GM18517 (cell line): ENCODE measurements at regions not wholly inside any gene's neighbourhood (a gene's known extent, or its start where the extent isn't known, plus 50 kb on each side); places are given as distances from the start of the nearest gene placed in this dataset.
A peak's percentile ranks its signal among the peaks of the same experiment; 100 is the strongest.
"Not testable (repeated sequence)": the region's sequence is repeated elsewhere in the genome, so short reads cannot be mapped to it uniquely, and the experiment has no call there.

Experiments
- ATAC-seq: cut with Tn5 transposase; IDR thresholded peaks from one replicate; pipeline ENCODE4 v1.9.1; 2021; ENCODE audit warnings: mild to moderate bottlenecking, moderate library complexity; ENCODE audit not compliant: unreplicated experiment

DNA sequence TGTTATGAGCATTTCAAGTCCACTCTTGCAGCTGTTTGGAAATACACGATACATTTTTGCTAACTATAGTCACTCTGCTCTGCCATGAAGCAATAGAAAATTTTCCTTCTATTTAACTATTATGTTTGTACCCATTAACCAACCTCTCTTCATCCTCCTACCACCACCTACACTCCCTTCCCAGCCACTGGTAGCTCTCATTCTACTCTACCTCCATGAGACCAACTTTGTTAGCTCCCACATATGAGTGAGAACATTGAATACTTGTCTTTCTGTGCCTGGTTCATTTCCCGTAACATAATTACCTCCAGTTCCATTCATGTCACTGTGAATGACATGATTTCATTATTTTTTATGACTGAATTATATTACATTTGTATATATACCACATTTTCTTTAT, 505.9 kb upstream of the CCNG1 start:
- ATAC-seq: no peak

DNA sequence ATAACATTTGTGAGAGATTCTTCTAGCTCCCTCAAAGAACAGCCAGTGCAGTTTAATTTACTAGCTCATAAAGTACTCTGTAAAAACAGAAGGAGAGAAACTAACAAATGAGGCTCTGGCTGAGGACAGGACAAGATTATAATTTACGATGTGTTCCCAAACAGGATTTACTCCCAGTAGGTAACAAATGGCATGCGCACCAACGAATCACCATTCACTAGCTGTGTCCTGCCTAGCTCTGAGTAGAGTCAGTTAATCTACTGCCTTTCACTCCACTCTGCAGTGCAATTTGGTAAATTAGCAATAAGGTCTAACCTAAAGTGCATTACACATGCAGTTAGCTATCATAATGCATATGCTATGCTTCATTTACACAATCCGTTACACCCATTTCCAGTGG, 497.4 kb upstream of the CCNG1 start:
- no peak for ATAC-seq

DNA sequence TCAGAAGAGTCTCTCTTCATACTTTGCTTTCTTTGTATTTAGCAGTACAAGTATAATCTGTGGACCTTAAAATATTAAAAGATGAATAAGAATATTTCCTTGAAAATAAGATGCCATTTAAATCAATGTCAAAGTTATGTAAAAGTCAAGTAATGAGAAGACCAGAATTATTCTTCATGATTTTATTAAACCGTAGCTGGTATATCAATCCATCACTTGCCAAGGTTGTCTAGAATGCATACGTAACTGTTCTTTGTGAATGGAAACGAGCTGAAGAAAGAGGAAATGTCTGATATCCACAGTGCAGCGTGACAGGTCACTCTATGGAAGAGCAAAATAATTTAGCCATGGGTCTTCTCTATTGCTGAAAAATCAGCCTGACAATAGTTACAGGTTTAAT, 488.7 kb upstream of the CCNG1 start:
- no peak for ATAC-seq

DNA sequence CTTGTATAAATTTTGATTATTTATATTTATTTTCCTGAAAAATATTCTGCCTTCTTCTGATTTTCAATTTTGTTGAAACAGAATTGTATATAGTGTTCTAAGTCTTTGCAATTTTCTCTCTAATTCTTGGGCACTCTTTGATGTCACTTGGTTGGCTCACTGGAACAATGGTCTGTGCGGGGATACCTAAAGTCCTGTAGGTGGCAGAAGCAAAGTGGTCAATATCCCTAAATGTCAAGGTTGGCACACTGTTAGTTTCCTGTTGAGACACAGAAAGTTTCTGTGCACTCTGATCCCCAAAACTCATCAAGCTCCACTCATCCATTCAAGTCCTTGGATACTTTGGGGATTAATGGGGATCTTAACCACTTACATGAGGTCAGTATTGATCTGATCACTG, 480.8 kb upstream of the CCNG1 start:
- no peak for ATAC-seq

DNA sequence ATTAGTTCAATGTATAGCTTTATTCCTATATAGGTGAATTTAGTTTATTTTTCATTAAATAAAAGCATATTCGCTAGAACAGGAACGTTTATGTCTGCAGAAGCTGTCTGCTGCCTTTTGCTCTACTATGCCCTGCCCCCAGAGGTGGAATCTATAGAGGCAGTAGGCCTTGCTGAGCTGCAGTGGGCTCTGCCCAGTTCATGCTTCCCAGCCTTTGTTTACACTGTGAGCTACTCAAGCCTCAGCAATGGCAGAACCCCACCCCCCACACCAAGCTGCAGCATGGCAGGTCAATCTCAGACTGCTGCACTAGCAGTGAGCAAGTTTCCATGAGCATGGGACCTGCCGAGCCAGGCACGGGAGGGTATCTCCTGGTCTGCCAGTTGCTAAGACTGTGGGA, 473.3 kb upstream of the CCNG1 start:
- ATAC-seq: not testable (repeated sequence)

DNA sequence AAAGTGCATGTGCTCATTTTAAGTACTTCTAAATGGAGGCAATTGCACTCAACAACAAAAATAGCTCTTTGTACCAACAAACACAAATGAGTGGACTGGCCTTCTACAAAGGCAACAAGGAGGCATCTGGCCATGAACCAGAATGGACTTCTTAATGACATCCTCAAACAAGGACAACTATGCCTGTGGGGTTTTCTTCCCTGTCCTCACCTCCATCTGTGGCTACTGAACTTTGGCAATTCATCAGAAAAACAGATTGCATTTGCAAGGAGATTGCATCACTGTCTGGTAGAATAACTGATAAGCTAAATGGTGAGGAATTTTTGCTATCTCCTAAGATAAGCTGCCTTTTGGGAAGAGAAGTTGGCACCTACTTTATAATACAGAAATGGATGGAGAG, 447.3 kb upstream of the CCNG1 start:
- ATAC-seq: no peak

DNA sequence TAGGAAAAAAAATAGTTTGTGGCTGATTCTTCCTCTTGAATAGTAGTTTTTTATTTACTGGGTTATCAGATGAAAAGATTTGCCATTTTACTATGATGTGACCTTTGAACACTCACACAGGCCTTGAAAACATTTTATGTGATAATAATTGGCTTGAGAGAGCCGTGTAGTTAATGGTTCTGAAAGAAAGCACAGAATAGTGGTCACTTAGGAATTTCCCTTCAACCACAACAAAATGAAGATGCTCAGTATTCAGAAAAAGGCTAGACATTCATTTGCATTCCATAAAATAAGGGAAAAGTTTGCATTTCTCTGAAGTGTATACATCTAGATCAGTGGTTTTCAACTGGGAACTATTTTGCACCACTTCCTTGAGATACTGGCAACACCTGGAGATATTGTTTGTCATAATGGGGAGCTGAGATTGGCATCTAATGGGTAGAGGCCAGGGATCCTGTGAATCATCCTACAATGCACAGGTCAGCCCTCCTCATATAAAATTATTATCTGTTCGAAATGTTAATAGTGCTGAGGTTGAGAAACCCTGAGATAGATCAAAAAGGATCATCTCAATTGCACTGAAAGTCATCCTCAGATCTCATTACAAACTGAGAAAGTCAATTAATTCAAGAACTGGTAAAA, 446.4 kb upstream of the CCNG1 start:
- ATAC-seq: peak; percentile 86

DNA sequence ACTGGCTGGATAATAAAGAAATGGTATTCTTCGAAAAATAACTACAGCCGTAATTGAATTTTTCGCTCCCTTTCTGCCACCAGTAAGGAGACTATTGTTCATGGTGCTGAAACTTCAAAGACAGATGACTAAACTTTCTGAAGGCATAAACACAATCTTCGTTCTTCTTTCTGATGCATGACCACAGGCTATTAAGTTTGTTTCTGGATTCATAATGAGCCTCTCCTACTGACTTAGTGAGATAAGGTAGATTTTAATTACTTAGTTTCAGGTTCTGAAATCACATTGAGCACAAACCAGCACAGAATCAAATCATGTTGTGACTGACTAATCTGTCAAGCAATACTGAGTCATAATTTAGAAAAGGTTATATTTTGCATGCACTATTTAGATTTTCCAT, 441.8 kb upstream of the CCNG1 start:
- ATAC-seq: no peak

DNA sequence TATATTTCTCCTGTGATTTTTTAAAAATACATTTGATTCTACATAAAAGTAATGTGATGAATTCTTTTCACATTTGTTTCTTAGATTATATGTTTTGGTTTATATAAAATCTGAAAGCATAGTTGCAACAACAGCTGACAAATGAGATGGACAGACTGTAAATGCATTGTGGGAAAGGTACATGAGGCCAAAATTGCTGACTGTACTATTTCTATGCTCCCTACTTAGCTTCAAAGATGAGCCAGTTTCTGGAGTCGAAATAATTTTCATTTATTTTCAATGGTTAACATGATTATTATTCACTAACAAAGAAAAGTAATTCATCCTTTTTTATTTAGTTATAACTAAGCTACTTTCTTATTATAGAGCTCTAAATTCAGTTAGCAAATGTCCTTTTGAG, 441.3 kb upstream of the CCNG1 start:
- no peak for ATAC-seq

DNA sequence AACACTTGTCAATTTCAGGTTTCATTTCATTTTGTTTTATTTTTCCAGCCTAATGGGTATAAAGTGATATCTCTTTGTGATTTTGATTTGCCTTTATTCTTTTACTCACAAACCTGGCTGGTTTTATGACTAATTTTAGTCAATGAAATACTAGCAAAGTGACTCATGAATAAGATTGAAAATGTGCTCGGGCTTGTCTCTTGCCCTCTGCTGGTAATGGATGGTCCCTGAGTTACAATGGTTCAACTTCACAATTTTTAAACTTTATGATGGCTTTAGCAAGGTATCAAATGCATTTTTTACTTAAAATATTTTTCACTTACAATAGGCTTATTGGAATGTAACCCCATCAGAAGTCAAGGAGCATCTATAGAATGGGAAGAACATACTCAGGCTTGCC, 431.4 kb upstream of the CCNG1 start:
- no peak for ATAC-seq

DNA sequence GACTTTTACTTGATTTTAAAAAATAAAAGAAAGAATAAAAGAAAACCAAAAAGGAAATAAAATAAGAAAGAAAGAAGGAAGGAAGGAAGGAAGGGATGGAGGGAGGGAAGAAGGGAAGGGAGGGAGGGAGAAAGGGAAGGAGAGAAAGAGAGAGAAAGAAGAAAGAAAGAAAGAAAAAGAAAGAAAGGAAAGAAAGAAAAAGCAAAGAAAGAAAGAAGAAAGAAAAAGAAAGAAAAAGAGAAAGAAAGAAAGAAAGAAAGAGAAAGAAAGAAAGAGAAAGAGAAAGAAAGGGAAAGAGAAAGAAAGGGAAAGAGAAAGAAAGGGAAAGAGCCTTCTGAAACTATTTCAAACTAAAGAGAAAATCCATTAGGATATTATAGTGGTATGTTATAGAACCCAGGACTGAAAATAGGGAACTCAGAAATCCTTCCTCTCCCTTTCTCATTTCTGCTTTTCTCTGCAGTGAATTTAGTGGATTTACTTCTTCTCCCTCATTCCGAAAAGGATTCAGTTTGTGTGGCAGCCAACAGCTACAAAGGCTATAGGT, 414.7 kb upstream of the CCNG1 start:
- no peak for ATAC-seq

DNA sequence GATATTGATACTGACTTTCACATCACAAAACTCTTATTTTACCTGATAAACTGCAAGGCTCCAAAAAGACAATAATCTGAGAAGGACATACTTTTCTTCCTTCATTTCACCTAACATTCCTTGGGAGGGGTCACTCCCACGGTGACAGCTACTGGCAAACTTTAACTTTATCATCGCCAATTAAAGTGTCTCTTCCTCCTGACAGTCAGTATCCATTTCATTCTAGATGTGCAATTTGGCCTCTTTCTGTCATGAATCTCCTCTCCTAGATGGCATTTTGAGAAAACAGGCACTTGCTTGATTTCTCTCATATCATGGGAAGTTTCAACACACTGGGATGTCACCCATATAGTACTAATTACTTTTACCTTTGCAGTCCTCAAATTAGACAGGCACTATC, 413.5 kb upstream of the CCNG1 start:
- no peak for ATAC-seq

DNA sequence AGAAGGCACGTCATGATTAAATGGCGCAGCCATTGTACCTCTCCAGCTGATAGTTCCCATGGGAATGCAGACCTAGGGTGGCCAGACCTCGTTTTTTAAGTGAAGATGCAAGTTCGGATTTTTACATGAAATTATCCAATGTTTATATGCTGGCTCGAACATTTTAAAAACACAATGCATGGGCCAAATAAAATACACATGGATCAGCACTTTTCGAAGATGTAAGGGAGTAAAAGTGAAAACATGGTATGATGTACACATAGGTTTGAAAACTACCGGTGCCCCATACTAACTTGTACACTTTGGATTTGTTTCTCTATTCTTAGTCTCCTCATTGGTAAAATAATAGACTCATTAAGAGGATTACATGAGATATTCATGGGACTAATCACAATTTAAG, 412.5 kb upstream of the CCNG1 start:
- no peak for ATAC-seq

DNA sequence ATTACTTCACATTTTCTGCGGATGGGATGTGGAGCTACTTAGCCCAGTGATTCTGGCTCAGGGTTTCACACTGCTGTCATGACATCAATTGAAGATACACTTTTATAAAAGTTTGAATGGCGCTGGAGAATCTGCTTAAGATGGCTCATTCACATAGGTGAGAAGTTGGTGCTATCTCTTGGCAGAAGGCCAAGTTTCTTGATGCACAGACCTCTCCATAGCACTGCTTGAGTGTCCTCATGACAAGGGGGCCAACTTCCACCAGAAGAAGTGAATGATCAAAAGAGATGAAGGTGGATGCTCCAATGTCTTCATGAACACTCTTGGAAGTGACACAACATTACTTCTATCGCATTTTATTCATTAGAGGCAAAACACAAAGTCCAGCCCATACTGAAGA, 403.7 kb upstream of the CCNG1 start:
- no peak for ATAC-seq

DNA sequence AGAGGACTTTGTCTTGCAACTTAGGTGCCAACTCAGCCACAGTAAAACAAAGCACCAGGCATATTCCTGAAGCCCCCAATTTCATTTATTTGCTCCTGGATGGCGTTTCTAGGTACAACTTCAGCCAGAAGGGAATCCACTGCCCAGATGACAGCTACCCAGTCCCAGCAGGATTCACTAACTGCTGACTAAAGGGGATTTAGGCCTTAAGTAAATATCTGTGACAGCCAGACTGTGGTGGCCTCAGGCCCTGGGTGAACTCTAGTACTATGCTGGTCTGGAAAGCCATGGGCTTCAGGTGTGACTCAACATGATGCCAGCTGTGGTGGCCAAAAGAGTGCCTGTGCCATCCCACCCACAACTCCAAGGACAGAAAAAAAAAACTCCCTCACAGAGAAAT, 396.1 kb upstream of the CCNG1 start:
- no peak for ATAC-seq

DNA sequence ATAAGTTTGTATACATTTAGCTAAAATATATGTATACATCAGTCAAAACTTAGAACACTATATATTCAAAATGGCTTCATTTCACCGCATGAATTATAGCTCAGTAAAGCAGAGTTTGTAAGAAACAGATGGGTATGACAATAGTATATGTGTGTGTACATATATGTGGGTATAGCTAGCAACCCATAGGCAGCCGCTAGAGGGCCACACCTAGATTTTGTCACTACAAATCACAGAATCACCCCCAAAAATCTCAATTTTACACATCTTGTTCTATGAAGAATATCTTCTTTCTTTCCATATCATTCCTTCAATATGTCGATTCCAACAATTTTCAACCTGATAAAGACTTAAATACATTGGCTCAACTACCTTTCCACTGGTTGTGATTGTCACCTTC, 357.8 kb upstream of the CCNG1 start:
- peak; percentile 78 for ATAC-seq

DNA sequence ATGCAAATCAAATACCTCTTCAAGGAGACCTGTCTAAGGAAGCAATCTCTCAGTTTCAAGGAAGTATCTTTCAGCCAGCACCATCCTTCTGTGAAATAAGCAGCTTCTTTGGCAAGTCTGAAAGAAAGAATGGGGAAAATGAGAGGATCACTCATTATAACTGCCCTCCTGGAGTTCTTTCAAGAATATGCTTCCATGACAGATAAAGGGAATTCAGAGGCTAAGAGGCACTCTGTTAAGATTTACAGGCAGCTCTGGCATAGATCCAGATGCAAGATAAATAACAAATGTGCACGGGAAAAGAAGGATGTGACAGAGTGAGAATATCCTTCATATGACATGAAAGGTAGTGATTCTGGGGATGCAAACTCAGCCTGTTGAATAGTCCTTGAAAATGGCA, 348.2 kb upstream of the CCNG1 start:
- ATAC-seq: no peak

DNA sequence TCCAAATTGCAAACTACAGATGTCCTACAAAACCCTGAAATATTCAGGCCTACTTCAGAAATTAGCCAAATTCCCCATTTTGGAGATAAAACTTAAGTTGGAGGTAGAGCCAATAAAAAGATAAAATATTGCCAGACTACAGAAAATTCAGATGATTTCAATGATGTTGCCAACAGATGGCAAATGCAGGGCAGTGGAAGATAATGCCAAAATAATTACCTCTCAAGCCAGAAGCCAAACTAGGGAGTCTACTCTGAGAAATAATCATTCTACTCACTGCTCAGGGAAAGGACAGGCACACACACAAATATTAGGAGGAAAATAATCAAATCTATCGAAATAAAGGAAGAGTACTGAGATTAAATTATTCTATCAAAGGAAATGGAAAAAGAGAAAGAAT, 347.5 kb upstream of the CCNG1 start:
- ATAC-seq: no peak

DNA sequence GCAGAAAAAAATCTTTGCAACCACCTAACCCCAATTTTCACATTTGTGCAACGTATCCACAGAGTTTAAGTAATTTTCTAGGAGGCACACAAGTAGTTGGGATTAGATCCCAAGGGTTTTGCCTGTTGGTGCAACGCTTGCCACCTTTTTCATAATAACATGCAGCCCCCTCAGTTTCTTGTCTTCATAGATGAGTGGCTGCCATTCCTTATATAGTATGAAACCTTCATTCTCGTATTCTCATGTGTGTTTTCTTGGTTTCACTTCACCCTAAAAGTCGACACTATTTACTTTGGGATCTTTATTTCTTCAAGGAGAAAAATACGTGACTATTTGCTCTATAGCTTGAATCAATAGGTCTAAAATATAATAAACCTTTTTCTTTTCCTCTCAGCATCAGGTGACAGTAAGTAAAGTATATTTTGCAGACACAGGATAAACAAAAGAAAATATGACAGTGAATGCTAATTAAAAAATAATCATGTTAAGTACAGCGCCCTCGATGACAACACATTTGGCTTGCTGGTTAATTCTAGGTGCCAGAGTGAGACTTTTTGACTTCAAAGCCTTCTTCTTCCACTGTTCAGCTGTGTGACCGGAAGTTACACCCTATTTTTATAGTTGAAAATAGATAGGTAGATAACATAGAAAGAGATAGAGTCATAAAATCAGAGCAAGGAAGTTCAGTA, 342.8 kb upstream of the CCNG1 start:
- ATAC-seq: peak; percentile 95

DNA sequence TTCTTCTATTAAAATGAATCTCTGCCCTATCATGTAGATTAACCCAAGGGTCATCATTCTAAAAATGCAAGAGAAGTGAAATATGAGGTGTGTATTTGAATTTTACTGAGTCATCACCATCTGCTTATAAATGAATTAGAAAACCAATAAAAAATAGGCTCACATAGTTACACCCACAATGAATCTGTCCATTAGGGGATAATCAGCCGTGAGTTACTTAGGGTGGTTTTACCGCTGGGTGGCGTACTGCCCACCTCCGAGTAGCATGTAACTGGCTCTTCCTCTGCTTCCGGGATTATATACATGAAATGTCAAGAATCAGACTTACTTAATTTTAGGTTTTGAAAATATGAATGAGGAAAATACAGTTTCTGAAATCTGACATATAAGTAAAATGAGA, 332.9 kb upstream of the CCNG1 start:
- no peak for ATAC-seq

DNA sequence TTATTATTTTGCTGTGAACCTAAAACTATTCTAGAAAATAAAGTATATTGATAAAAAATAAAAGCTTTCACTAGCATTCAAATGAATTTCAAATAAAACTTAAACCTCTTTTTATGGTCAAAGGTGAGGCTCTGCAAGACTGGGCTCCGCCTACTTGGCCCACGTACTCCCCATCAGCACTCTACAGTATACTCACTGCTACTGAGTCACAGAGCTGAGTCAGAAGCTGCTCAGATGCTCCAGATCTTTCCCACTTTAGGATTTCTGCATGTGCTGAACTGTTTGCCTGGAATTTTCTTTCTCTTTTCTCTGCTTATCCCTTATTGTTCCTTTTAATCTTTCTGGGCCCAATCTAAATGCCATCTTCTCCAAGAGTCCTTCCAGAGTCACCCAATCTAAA, 331.9 kb upstream of the CCNG1 start:
- no peak for ATAC-seq

DNA sequence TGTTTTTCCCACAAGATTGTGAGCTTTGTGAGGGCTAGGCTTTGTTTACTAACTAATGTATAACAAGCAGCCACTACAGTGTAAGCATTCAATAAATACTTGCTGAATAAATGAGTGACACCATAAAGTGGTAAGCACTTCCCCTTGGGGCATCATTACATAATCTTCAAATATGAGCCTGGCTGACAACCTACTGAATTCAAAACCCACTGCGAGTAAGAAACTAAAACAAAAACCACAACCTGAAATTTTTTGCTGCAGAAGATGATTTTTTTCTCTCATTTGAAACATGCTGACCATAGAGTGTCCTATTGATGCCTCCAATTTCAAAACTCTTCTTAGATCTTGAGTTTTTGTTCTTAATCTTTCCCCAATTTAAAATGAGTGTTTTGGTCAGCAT, 331.3 kb upstream of the CCNG1 start:
- ATAC-seq: peak; percentile 57

DNA sequence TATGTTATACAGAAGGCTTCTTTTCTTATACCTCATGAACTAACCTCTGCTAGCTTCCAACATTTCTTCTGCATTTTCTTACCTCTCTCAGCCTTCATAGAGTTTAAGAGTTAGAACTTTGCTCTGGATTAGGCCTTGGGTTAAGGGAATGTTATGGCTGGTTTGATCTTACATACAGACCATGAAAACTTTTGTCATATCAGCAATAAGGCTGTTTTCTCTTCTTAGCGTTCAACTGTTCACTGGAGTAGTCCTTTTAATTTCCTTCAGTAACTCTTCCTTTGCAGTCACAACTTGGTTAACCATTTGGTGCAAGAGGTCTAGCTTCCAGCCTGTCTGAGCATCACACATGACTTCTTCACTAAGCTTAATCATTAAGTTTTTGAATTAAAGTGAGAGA, 329.0 kb upstream of the CCNG1 start:
- no peak for ATAC-seq
